ENCODE measurements at regions not wholly inside any gene's neighbourhood (a gene's known extent, or its start where the extent isn't known, plus 50 kb on each side); places are given as distances from the start of the nearest gene placed in this dataset.

DNA sequence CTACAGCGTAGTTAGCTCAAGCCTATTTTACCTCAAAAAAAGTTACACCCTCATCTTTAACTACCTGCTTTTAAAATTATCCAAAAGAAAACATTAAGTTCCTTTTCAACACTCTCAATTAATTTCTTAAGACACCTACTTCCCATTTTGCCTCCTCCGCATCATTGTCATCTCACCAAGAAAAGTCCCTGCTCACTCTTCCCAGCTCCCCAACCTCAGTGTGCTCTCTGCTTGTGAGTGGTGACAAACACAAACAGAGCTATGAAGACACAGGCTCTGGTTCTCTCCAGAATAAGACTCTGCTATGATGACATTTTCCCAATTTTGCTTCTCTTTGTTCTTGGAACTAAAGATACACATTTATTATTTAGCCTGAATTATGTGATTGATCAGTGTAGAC is 385.1 kb upstream of the HTR2A start:
- H3K4me1 ChIP-seq (ENCODE audit: control insufficient read depth in 1 of 2, insufficient read depth in 2 of 2, low read length in 2 of 2): no peaks in the 10 kb centered on the region
- TF ChIP-seq, protein P1, sequence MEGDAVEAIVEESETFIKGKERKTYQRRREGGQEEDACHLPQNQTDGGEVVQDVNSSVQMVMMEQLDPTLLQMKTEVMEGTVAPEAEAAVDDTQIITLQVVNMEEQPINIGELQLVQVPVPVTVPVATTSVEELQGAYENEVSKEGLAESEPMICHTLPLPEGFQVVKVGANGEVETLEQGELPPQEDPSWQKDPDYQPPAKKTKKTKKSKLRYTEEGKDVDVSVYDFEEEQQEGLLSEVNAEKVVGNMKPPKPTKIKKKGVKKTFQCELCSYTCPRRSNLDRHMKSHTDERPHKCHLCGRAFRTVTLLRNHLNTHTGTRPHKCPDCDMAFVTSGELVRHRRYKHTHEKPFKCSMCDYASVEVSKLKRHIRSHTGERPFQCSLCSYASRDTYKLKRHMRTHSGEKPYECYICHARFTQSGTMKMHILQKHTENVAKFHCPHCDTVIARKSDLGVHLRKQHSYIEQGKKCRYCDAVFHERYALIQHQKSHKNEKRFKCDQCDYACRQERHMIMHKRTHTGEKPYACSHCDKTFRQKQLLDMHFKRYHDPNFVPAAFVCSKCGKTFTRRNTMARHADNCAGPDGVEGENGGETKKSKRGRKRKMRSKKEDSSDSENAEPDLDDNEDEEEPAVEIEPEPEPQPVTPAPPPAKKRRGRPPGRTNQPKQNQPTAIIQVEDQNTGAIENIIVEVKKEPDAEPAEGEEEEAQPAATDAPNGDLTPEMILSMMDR (IDR thresholded peaks at IDR 0.05): no peak
- no peaks in the 10 kb centered on the region for H4K20me1 ChIP-seq (ENCODE audit: insufficient read depth, low read length)
- Mint-ChIP-seq H3K36me3 (no peaks in the 10 kb centered on the region), H3K27ac (no peak overlapping the region), H3K4me1 (no peaks in the 10 kb centered on the region), H3K27me3 (ENCODE audit: low read depth in 3 of 3) (peaks cover 0 to 2% (median 0%) of the 10 kb centered on the region in 3 donors), H3K4me3 (no peak overlapping the region), H3K9me3 (peaks cover 0 to 2% (median 0%) of the 10 kb centered on the region in 7 donors)
- DNase-seq: no peak
- H3K4me2 ChIP-seq (replicated peaks; ENCODE audit: extremely low read depth, low read length, poor library complexity, severe bottlenecking): no peak overlapping the region
- no peak overlapping the region for H3K4me3 ChIP-seq (replicated peaks in 1 of 3; ENCODE audit: low read depth in 2 of 3, low read length in 3 of 3)
- H3K27ac ChIP-seq (ENCODE audit: low read depth in 1 of 2, low read length in 2 of 2): no peak overlapping the region
- H3K79me2 ChIP-seq (ENCODE audit: insufficient read depth, low read length): no peaks in the 10 kb centered on the region
- 100% methylated on average over 1 of the region's 2 CpGs for WGBS (ENCODE audit: insufficient coverage)
- no peaks in the 10 kb centered on the region for H3K9me3 ChIP-seq (replicated peaks in 1 of 2; ENCODE audit: control insufficient read depth in 1 of 2, insufficient read depth in 1 of 2, low read length in 2 of 2)
- H3K27me3 ChIP-seq (ENCODE audit: control insufficient read depth in 2 of 2, insufficient read depth in 2 of 2, low read length in 2 of 2): no peaks in the 10 kb centered on the region
- intact Hi-C loops (cut with micrococcal nuclease): no loop called here
- no peak overlapping the region for H3K9ac ChIP-seq (ENCODE audit: insufficient read depth, low read length, poor library complexity, severe bottlenecking)
- no peaks in the 10 kb centered on the region for H3K36me3 ChIP-seq (replicated peaks in 1 of 2; ENCODE audit: control insufficient read depth in 1 of 2, insufficient read depth in 2 of 2, low read length in 2 of 2)
- H2AFZ ChIP-seq (ENCODE audit: insufficient read depth, low read depth, low read length, poor library complexity, severe bottlenecking): no peak overlapping the region

DNA sequence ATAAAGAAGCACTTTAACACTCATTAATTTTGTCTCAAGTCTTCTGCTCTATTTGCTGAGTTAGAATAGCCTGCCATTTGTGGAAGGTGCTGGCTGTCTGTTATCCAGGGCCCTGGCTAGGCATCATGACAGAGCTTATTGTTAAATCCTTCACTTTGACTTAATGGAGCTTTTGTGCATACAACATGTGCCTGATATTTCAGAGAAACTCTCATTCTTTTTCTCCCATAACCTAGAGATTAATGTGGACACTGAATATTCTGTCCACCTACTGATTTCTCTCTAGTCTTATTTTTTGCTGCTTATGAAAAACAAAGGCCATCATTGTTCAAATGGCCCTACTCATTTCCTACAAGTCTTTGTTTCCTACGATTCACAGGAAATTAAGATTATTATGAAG is 383.1 kb upstream of the HTR2A start:
- H3K4me3 Mint-ChIP-seq: no peak overlapping the region
- Histone ChIP-seq H3K79me2 (ENCODE audit: insufficient read depth, low read length) (no peaks in the 10 kb centered on the region), H3K36me3 (replicated peaks in 1 of 2; ENCODE audit: control insufficient read depth in 1 of 2, insufficient read depth in 2 of 2, low read length in 2 of 2) (no peaks in the 10 kb centered on the region), H3K4me2 (replicated peaks; ENCODE audit: extremely low read depth, low read length, poor library complexity, severe bottlenecking) (no peak overlapping the region), H3K4me3 (replicated peaks in 1 of 3; ENCODE audit: low read depth in 2 of 3, low read length in 3 of 3) (no peak overlapping the region), H3K27ac (ENCODE audit: low read depth in 1 of 2, low read length in 2 of 2) (no peak overlapping the region), H3K9me3 (replicated peaks in 1 of 2; ENCODE audit: control insufficient read depth in 1 of 2, insufficient read depth in 1 of 2, low read length in 2 of 2) (no peaks in the 10 kb centered on the region), H4K20me1 (ENCODE audit: insufficient read depth, low read length) (no peaks in the 10 kb centered on the region), H2AFZ (ENCODE audit: insufficient read depth, low read depth, low read length, poor library complexity, severe bottlenecking) (no peak overlapping the region), H3K9ac (ENCODE audit: insufficient read depth, low read length, poor library complexity, severe bottlenecking) (no peak overlapping the region), H3K27me3 (ENCODE audit: control insufficient read depth in 2 of 2, insufficient read depth in 2 of 2, low read length in 2 of 2) (no peaks in the 10 kb centered on the region), H3K4me1 (ENCODE audit: control insufficient read depth in 1 of 2, insufficient read depth in 2 of 2, low read length in 2 of 2) (no peaks in the 10 kb centered on the region)
- TF ChIP-seq, protein P1 (IDR thresholded peaks at IDR 0.05): no peak
- intact Hi-C loops (cut with micrococcal nuclease): no loop called here
- H3K9me3 Mint-ChIP-seq: peaks cover 0 to 3% (median 0%) of the 10 kb centered on the region in 7 donors
- no peaks in the 10 kb centered on the region for H3K36me3 Mint-ChIP-seq
- no peak for DNase-seq
- H3K27me3 Mint-ChIP-seq (ENCODE audit: low read depth in 3 of 3): peaks cover 0 to 2% (median 1%) of the 10 kb centered on the region in 3 donors
- no peak overlapping the region for H3K27ac Mint-ChIP-seq
- WGBS (ENCODE audit: insufficient coverage): no CpG with 5 or more reads among the region's 1 CpG
- no peaks in the 10 kb centered on the region for H3K4me1 Mint-ChIP-seq
